Loucy (cell line): ENCODE measurements at regions not wholly inside any gene's neighbourhood (a gene's known extent, or its start where the extent isn't known, plus 50 kb on each side); places are given as distances from the start of the nearest gene placed in this dataset.

Source experiments
- EZH2phosphoT487 ChIP-seq: fragments of 200-600 bp; IDR thresholded peaks from 2 replicates; pipeline ENCODE4 v1.6.1; 2018; ENCODE audit warnings: antibody characterized with exemption, mild to moderate bottlenecking, moderate library complexity, borderline replicate concordance
- TF ChIP-seq, protein P1 (sequence below): fragments of 200-600 bp; sonication (generic); conservative IDR thresholded peaks from 2 replicates; pipeline ENCODE4 v1.5.1; 2014; ENCODE audit warnings: mild to moderate bottlenecking, antibody characterized with exemption, low read length

DNA sequence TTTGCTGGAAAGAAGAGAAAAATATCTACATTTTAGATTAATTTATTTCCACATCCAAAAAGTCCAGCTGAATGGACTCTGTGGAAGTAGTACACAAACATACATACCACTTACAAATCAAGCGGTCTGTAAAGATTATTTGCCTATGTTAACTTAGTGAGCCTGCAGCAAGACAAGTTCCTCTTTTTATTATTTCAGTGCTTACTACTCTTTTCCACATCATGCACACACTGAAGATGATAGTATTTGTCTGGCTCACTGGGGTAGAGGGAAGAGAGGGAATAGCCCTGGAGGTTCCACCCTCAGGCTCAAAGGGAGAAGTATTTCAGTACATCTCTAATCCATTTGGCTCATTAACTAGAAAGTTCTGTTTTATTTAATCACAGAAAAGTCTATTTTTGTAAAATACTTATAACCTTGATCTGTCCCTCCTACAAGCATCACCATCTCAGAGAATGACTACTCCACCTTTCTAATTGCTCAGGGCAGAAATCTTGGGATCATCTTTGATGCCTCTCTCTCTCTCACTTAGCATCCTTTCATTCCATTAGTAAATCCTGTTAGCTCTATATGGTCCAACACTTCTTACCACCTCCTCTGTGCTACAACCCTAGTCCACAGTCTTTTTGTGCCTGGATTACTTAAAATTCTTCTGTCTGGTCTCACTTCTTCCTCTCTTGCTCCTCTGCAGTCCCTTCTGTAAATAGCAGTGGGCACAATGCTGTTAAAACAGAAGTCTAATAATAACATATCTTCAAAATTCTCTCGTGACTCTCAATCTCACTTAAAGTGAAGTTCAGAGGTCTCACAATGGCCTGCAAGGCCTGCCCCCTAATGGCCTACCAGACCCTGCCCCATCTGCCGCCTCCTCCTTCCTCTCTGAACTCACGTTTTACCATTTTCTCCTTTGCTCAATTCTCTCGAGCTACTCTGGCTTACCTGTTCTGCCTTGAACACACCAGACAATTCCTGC, 64.3 kb upstream of the CCDC6 start:
- TF ChIP-seq, protein P1, sequence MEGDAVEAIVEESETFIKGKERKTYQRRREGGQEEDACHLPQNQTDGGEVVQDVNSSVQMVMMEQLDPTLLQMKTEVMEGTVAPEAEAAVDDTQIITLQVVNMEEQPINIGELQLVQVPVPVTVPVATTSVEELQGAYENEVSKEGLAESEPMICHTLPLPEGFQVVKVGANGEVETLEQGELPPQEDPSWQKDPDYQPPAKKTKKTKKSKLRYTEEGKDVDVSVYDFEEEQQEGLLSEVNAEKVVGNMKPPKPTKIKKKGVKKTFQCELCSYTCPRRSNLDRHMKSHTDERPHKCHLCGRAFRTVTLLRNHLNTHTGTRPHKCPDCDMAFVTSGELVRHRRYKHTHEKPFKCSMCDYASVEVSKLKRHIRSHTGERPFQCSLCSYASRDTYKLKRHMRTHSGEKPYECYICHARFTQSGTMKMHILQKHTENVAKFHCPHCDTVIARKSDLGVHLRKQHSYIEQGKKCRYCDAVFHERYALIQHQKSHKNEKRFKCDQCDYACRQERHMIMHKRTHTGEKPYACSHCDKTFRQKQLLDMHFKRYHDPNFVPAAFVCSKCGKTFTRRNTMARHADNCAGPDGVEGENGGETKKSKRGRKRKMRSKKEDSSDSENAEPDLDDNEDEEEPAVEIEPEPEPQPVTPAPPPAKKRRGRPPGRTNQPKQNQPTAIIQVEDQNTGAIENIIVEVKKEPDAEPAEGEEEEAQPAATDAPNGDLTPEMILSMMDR: peak; percentile 24; the same call in 1 of the 2 replicates
- TF ChIP-seq EZH2phosphoT487: no peak
